ENCODE measurements at regions not wholly inside any gene's neighbourhood (a gene's known extent, or its start where the extent isn't known, plus 50 kb on each side); places are given as distances from the start of the nearest gene placed in this dataset.

DNA sequence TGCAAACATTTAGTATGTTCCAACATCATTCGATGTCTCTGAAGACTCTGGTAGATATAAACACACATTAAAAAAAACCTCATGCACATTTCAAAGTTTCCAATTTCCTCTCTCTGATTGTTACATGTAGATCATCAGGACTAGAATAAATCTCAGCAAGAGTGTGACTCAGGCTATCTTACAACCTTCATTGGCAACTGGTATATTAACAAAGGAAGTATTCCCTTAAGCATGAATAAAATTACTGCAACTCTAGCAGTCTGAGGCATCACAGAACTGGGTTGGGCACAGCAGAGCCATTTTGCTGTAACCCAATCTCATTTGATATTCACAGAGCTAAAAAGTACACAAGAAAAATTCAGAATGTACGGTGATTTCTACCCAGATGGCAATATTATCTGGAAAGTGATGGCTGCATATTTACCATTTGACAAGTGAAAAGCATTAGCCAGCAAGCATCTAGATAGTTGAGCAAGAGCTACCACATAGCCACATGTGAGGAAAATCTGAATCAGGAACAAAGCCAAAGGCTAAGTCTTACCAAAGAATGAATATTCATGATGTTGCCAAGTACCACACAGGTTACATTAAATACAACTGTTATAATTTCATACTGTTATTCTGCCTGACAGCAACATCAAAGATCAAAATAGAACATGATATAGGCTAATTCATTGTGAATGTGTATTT lies 232.2 kb downstream of the CRPPA start:
- TF ChIP-seq, protein P1, sequence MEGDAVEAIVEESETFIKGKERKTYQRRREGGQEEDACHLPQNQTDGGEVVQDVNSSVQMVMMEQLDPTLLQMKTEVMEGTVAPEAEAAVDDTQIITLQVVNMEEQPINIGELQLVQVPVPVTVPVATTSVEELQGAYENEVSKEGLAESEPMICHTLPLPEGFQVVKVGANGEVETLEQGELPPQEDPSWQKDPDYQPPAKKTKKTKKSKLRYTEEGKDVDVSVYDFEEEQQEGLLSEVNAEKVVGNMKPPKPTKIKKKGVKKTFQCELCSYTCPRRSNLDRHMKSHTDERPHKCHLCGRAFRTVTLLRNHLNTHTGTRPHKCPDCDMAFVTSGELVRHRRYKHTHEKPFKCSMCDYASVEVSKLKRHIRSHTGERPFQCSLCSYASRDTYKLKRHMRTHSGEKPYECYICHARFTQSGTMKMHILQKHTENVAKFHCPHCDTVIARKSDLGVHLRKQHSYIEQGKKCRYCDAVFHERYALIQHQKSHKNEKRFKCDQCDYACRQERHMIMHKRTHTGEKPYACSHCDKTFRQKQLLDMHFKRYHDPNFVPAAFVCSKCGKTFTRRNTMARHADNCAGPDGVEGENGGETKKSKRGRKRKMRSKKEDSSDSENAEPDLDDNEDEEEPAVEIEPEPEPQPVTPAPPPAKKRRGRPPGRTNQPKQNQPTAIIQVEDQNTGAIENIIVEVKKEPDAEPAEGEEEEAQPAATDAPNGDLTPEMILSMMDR (IDR thresholded peaks at IDR 0.05) = no peak
- TF ChIP-seq POLR2A (IDR thresholded peaks at IDR 0.05) (no peak), EP300 (IDR thresholded peaks at IDR 0.05) (no peak)

Measured in tibial nerve (tissue), 4 donors.